ENCODE measurements at regions not wholly inside any gene's neighbourhood (a gene's known extent, or its start where the extent isn't known, plus 50 kb on each side); places are given as distances from the start of the nearest gene placed in this dataset.

GRCh38 chr12:77471801-77472200, 358.9 kb upstream of the NAV3 start:
- Histone ChIP-seq H3K27me3 (ENCODE audit: control insufficient read depth in 2 of 2, insufficient read depth in 2 of 2, low read length in 2 of 2) (no peaks in the 10 kb centered on the region), H4K20me1 (replicated peaks; ENCODE audit: control insufficient read depth, extremely low read depth, insufficient read depth, low read length) (no peaks in the 10 kb centered on the region), H3K36me3 (ENCODE audit: control insufficient read depth in 2 of 2, extremely low read depth in 1 of 2, insufficient read depth in 2 of 2, low read length in 2 of 2) (no peaks in the 10 kb centered on the region), H3K4me1 (ENCODE audit: control insufficient read depth, extremely low read depth, insufficient read depth, low read length) (no peaks in the 10 kb centered on the region), H2AFZ (ENCODE audit: low read depth, low read length) (no peak overlapping the region), H3K4me3 (replicated peaks in 1 of 3; ENCODE audit: insufficient read depth in 1 of 3, low read depth in 1 of 3, low read length in 3 of 3) (no peak overlapping the region), H3K79me2 (ENCODE audit: control insufficient read depth, insufficient read depth, low read length) (no peaks in the 10 kb centered on the region), H3K4me2 (ENCODE audit: insufficient read depth, low read length) (no peak overlapping the region), H3K9ac (replicated peaks; ENCODE audit: extremely low read depth, insufficient read depth, low read length) (no peak overlapping the region), H3K9me1 (replicated peaks; ENCODE audit: control insufficient read depth, extremely low read depth, insufficient read depth, low read length) (no peaks in the 10 kb centered on the region), H3K9me3 (replicated peaks; ENCODE audit: control insufficient read depth, insufficient read depth, low read length) (no peaks in the 10 kb centered on the region), H3K27ac (ENCODE audit: insufficient read depth, low read depth, low read length) (no peak overlapping the region)
- ChIA-PET CTCF (no interaction called here), POLR2A (interaction anchor here (0.7 kb wide), 1 partner anchor 15 kb away, joined by 6 read pairs; no protein-coding TSS in a partner anchor)
- TF ChIP-seq FOS (IDR thresholded peaks at IDR 0.05; ENCODE audit: borderline replicate concordance, insufficient read depth, low read length) (no peak), EZH2 (IDR thresholded peaks at IDR 0.05; ENCODE audit: borderline replicate concordance, low read depth, low read length, severe bottlenecking) (no peak), POLR2A (IDR thresholded peaks at IDR 0.05; ENCODE audit: low read depth, low read length) (no peak), POLR2AphosphoS5 (IDR thresholded peaks at IDR 0.05; ENCODE audit: insufficient read depth, low read depth, low read length) (no peak), MYC (IDR thresholded peaks at IDR 0.05; ENCODE audit: low read depth, low read length) (no peak), CTCF (IDR thresholded peaks at IDR 0.05; ENCODE audit: extremely low read depth in 1 of 2, insufficient read depth in 1 of 2, low read depth in 1 of 2, low read length in 2 of 2) (no peak), GATA2 (IDR thresholded peaks at IDR 0.05; ENCODE audit: insufficient read depth, insufficient read length, low read depth, low read length) (no peak), JUN (IDR thresholded peaks at IDR 0.05; ENCODE audit: borderline replicate concordance, insufficient read depth, insufficient read length, low read depth) (no peak), MAX (IDR thresholded peaks at IDR 0.05; ENCODE audit: insufficient read depth, insufficient read length) (no peak)
- DNase-seq (ENCODE audit: low read depth, low spot score) (no peak), FAIRE-seq (no peak)
- intact Hi-C loops (cut with micrococcal nuclease) (no loop called here), dilution Hi-C loops (cut with MboI; ENCODE audit: extremely low pct_ligation_motif_present, low sequenced_read_pairs) (no loop called here)
- BruUV-seq (replicated peaks) = no TSS peak

Data from endothelial cell of umbilical vein (primary cell).